Retinal pigment epithelial cell (primary cell): ENCODE measurements at regions not wholly inside any gene's neighbourhood (a gene's known extent, or its start where the extent isn't known, plus 50 kb on each side); places are given as distances from the start of the nearest gene placed in this dataset.
"Not testable (repeated sequence)": the region's sequence is repeated elsewhere in the genome, so short reads cannot be mapped to it uniquely, and the experiment has no call there.

Experiments
- DNase-seq: peaks from one replicate; pipeline ENCODE4 v3.0.0-alpha.2; 2010; ENCODE audit warnings: low read depth
- H3K4me3 ChIP-seq: 2 replicates; pipeline ENCODE4 v1.5.1; 2011; ENCODE audit warnings: mild to moderate bottlenecking, low read length, control low read depth, moderate library complexity
- TF ChIP-seq, protein P1 (sequence below): conservative IDR thresholded peaks from 2 replicates; pipeline ENCODE4 v1.5.1; 2011; ENCODE audit warnings: low read depth, low read length, control low read depth, inconsistent platforms

DNA sequence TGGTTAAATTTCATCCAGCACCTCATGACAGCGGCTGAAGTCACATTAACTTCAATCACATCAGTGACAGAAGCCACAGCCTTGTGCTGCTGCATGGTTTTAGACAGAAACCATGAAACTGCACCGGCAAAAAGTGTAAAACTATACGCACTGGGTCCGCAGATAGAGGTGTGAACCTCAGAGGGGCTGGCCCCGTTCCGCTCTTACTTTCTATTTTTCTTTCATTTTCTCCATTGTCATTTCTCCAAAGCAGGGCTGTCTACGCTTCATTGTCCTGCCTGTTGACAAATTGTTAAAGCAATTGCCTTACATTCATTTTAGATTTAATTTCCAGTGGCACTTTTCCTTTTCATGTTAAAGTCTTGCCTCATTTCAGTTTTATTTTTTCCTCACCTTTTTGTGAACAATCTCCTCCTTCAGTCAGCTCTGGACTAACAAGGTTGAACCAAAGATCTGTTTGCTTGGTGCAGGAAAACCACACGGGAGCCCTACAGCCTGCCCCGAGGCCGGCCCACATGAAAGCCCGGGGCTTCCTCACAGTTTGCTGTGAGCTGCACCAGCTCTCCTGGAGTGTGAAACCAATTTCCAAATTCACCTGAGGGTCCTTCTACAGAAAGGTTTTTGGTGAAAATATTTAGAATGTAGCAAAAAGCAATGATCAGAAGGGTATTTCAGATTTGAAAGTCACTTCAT lies 63.7 kb downstream of the PRR18 start:
- no peak for DNase-seq
- TF ChIP-seq, protein P1, sequence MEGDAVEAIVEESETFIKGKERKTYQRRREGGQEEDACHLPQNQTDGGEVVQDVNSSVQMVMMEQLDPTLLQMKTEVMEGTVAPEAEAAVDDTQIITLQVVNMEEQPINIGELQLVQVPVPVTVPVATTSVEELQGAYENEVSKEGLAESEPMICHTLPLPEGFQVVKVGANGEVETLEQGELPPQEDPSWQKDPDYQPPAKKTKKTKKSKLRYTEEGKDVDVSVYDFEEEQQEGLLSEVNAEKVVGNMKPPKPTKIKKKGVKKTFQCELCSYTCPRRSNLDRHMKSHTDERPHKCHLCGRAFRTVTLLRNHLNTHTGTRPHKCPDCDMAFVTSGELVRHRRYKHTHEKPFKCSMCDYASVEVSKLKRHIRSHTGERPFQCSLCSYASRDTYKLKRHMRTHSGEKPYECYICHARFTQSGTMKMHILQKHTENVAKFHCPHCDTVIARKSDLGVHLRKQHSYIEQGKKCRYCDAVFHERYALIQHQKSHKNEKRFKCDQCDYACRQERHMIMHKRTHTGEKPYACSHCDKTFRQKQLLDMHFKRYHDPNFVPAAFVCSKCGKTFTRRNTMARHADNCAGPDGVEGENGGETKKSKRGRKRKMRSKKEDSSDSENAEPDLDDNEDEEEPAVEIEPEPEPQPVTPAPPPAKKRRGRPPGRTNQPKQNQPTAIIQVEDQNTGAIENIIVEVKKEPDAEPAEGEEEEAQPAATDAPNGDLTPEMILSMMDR: no peak
- H3K4me3 ChIP-seq: no peak overlapping the region

DNA sequence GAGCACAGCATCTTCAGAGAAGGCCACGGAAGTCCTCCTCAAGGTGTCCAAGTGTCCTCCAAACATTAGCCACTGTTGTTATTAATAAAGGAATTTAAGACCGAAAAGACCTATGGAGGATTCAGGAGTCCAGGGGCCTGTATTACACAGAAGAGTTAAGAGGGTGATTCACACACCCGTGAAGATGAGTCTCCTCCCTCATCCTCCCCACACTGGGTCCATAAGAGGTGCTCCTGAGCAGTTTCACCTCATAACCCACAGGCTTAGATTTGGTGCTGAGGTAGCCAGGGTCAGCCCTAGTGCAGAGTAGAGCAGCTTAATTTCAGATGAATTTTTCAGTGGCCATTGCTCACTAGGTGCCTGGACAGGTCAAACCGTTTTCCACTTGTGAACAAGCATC lies 65.3 kb downstream of the PRR18 start:
- no peak for DNase-seq
- TF ChIP-seq, protein P1: no peak
- no peak overlapping the region for H3K4me3 ChIP-seq

DNA sequence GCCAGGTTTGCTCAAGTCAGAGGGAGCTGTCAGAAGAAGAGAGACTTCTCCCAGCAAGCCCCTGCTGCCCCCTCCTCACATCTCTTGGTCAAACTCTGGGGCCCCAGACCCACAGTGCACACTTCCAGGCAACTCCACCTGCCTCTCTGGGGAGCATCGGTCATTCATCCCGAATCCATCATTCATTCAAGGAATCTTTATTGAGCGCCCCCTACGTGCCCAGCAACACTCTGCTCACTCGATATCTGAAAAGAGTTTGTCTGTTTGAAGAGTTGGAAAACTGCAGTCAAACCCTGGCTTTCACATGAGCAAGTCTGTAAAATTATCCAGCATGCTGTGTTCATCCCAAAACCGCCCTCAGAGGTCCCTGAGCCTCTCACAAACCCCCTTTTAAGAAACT lies 66.2 kb downstream of the PRR18 start:
- no peak for DNase-seq
- TF ChIP-seq, protein P1: no peak
- H3K4me3 ChIP-seq: no peak overlapping the region

DNA sequence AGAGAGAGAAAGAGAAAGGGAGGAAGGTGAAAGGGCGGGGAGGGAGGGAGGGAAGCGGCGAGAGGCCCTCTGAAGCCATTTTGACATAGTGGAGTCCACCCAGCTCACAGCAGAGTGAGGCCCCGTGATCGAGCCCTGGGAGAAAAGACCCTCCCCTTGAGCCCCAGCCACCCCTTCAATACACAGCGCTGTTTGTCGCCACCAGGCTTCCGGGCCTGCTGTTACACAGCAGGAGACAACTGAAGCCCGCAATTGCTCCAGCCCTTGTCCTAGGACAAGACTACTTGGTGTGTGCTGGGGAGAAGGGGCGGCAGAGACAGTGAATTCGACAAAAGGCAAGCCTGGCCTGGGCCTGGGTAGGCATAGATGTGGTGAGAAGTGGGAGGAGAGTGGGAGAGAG lies 67.3 kb downstream of the PRR18 start:
- no peak overlapping the region for H3K4me3 ChIP-seq
- TF ChIP-seq, protein P1: no peak
- DNase-seq: no peak

DNA sequence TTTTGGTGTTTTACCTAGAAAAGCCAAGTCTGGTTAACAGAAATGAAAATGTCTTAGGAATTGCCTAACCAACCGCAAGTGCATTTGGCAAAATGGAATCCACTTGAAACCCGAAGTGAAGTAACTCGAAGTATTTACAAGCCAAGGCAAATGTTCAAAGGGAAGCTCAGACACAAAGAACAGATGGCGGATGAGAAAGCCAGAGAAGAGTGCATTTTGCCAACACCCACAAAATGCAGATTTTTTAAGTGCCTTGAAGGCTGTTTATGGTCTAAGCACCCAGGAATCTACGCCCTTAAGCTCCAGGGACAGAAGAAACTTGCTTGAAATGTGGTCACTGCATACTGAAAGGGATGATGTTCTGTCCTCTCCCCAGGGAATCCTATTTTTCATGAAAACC lies 70.0 kb upstream of the TBXT start:
- DNase-seq: no peak
- H3K4me3 ChIP-seq: no peak overlapping the region
- TF ChIP-seq, protein P1: no peak

DNA sequence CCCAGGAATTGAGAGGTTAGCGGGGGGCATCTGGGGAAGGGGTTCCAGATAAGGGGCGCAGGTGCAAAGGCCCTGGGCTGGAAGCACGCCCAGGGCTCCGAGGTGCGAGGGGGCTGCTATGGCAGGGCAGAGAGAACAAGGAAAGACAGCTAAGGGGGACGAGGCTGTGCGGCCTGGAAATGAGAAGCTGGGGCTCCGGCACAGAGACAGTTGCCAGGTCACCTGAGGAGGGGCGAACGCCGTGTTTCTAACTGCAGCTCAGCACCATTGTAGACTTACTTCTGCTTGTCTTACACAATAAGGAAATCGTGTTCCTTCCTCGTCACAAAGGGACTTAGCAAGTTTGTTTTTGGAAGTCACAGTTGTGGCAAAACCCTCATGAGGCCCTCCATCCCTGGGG lies 68.9 kb upstream of the TBXT start:
- no peak overlapping the region for H3K4me3 ChIP-seq
- TF ChIP-seq, protein P1: no peak
- no peak for DNase-seq

DNA sequence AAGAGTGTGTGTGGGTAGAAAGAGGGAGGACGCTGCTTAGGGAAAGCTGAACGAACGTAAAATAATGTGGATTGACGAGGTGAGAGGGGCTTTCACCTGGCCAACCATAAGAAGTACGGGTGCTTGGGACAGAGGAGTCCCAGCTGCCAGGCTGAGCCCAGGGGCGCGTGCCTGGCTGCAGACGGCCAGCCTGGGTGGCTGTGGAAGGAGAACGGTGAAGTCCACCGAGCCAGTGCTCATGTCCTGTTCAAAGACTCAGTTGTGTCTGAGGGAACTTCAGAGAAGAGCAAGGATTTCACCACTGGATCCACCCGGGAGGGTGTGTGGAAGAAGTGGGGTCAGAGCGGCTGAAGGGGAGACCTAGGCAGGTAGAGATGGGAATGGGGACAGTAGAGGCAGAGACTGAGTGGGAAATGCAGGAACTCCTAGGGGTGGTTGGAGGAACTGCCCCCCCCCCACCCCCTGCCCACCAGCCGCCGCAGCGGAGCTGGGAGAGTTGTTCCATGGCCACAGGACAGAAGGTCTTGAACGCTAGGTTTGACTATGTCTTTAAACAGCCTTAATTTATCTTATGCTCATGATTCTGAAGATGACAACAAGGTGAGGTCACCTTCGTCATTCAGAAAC lies 68.1 kb upstream of the TBXT start:
- DNase-seq: no peak
- TF ChIP-seq, protein P1: no peak
- H3K4me3 ChIP-seq: no peak overlapping the region

DNA sequence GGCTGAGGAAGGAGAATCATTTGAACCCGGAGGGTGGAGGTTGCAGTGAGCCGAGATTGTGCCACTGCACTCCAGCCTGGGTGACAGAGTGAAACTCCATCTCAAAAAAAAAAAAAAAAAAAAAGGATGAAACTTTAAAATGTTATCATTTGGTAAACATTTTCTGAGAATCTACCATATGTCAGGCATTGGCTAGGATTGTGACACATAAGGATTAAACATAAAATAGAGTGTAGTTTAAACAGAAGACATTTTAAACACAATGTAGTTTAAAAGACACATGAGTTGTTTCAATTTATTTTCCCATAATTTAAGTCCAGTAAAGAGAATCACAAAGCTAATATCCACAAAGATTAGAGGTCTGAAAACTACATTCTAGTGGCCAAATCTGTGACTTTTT lies 63.5 kb upstream of the TBXT start:
- DNase-seq, H3K4me3 ChIP-seq: not testable (repeated sequence)
